Right lobe of liver (tissue), 4 donors: ENCODE measurements at regions not wholly inside any gene's neighbourhood (a gene's known extent, or its start where the extent isn't known, plus 50 kb on each side); places are given as distances from the start of the nearest gene placed in this dataset.

Source experiments
- CTCF ChIP-seq, 4 donors: fragments of 200-600 bp in 3 of 4; fragments of 450-650 bp in 1 of 4; IDR thresholded peaks; one replicate each; pipeline versions ENCODE4 v1.5.1 to v1.8.0; 2016 to 2022; ENCODE audit warnings: antibody characterized with exemption in 4 of 4, mild to moderate bottlenecking in 2 of 4
- POLR2A ChIP-seq: fragments of 450-650 bp; IDR thresholded peaks from one replicate; pipeline ENCODE4 v1.6.1; 2017; ENCODE audit warnings: antibody characterized with exemption, mild to moderate bottlenecking
- donor health status: DM: no; HTN: no; CAD: no.
- donor health status: DM: no; HTN: no; CAD: no.
- donor health status: DM: no; HTN: yes; CAD: no.

- TF ChIP-seq CTCF (IDR thresholded peaks at IDR 0.05): no peak
- TF ChIP-seq POLR2A: no peak
Observed at GRCh38 chr20:24052599-24053275, 64.2 kb upstream of the GGTLC1 start.
